Hepatocyte (in vitro differentiated cells): ENCODE measurements at regions not wholly inside any gene's neighbourhood (a gene's known extent, or its start where the extent isn't known, plus 50 kb on each side); places are given as distances from the start of the nearest gene placed in this dataset.

ENCODE experiments used
- DNase-seq: peaks from one replicate; pipeline ENCODE4 v3.0.0-alpha.2; 2016; ENCODE audit warnings: low spot score
- H2AFZ ChIP-seq: fragments of 200-600 bp; sonication (generic); 2 replicates; pipeline ENCODE4 v1.6.0; 2016; ENCODE audit warnings: antibody characterized with exemption, mild to moderate bottlenecking
- H3K27ac ChIP-seq: fragments of 200-600 bp; sonication (generic); 2 replicates; pipeline ENCODE4 v1.5.1; 2016; ENCODE audit warnings: mild to moderate bottlenecking
- H3K27me3 ChIP-seq: fragments of 200-600 bp; sonication (generic); 2 replicates; pipeline ENCODE4 v1.6.1; 2016
- H3K36me3 ChIP-seq: fragments of 200-600 bp; sonication (generic); replicated peaks from 2 replicates; pipeline ENCODE4 v1.5.1; 2016; ENCODE audit warnings: low read depth; ENCODE audit not compliant: insufficient read depth
- H3K4me1 ChIP-seq: fragments of 200-600 bp; sonication (generic); 2 replicates; pipeline ENCODE4 v1.5.1; 2016; ENCODE audit warnings: mild to moderate bottlenecking, moderate library complexity; ENCODE audit not compliant: insufficient read depth
- H3K4me2 ChIP-seq: fragments of 200-600 bp; sonication (generic); 2 replicates; pipeline ENCODE4 v1.6.0; 2016
- H3K4me3 ChIP-seq: fragments of 200-600 bp; sonication (generic); 2 replicates; pipeline ENCODE4 v1.5.1; 2016; ENCODE audit warnings: mild to moderate bottlenecking
- H3K79me2 ChIP-seq: fragments of 200-600 bp; sonication (generic); 2 replicates; pipeline ENCODE4 v1.6.0; 2017; ENCODE audit warnings: mild to moderate bottlenecking
- H3K9me2 ChIP-seq: fragments of 200-600 bp; sonication (generic); replicated peaks from 2 replicates; pipeline ENCODE4 v1.6.0; 2017; ENCODE audit warnings: mild to moderate bottlenecking; ENCODE audit not compliant: insufficient read depth
- H3K9me3 ChIP-seq: fragments of 200-600 bp; sonication (generic); 2 replicates; pipeline ENCODE4 v1.5.1; 2016; ENCODE audit warnings: low read depth, mild to moderate bottlenecking
- H4K20me1 ChIP-seq: fragments of 200-600 bp; sonication (generic); 2 replicates; pipeline ENCODE4 v1.6.0; 2016; ENCODE audit warnings: mild to moderate bottlenecking; ENCODE audit not compliant: insufficient read depth, poor library complexity, severe bottlenecking
- CTCF ChIP-seq: fragments of 200-600 bp; sonication (generic); IDR thresholded peaks from 2 replicates; pipeline ENCODE4 v1.5.1; 2016; ENCODE audit warnings: antibody characterized with exemption, mild to moderate bottlenecking; ENCODE audit not compliant: poor library complexity
- EZH2 ChIP-seq: fragments of 200-600 bp; sonication (generic); IDR thresholded peaks from 2 replicates; pipeline ENCODE4 v1.6.1; 2016; ENCODE audit warnings: antibody characterized with exemption, mild to moderate bottlenecking, borderline replicate concordance
- EZH2phosphoT487 ChIP-seq: fragments of 200-600 bp; sonication (generic); IDR thresholded peaks from one replicate; pipeline ENCODE4 v1.6.1; 2018; ENCODE audit warnings: antibody characterized with exemption, mild to moderate bottlenecking, low read depth, moderate library complexity; ENCODE audit not compliant: unreplicated experiment, severe bottlenecking
- WGBS: methylation state at CpG from one replicate; pipeline ENCODE4 v1.1.6; 2016; ENCODE audit warnings: low lambda C conversion rate; ENCODE audit errors: missing lambda C conversion rate; 5-methylcytosine and 5-hydroxymethylcytosine counted together

GRCh38 chr10:118867768-118868167, 113.0 kb upstream of the CACUL1 start:
- H3K4me2 ChIP-seq, result no peak overlapping the region
- TF ChIP-seq CTCF (no peak), EZH2 (no peak), EZH2phosphoT487 (no peak)
- H4K20me1 ChIP-seq, result no peaks in the 10 kb centered on the region
- H3K9me2 ChIP-seq, result no peaks in the 10 kb centered on the region
- H3K27ac ChIP-seq, result no peak overlapping the region
- H3K4me1 ChIP-seq, result peaks cover 26% of the 10 kb centered on the region
- no peaks in the 10 kb centered on the region for H3K79me2 ChIP-seq
- H2AFZ ChIP-seq, result no peak overlapping the region
- H3K36me3 ChIP-seq, result no peaks in the 10 kb centered on the region
- no peak overlapping the region for H3K4me3 ChIP-seq
- no peaks in the 10 kb centered on the region for H3K27me3 ChIP-seq
- no peak for DNase-seq
- H3K9me3 ChIP-seq, result no peaks in the 10 kb centered on the region
- 97% methylated on average over 3 of the region's 3 CpGs for WGBS

- no peak overlapping the region for H3K4me2 ChIP-seq
- no peaks in the 10 kb centered on the region for H4K20me1 ChIP-seq
- H3K36me3 ChIP-seq, result no peaks in the 10 kb centered on the region
- H3K27ac ChIP-seq, result no peak overlapping the region
- H3K4me1 ChIP-seq, result peaks cover 26% of the 10 kb centered on the region
- DNase-seq, result no peak
- H3K27me3 ChIP-seq, result no peaks in the 10 kb centered on the region
- no peak overlapping the region for H3K4me3 ChIP-seq
- no peak overlapping the region for H2AFZ ChIP-seq
- no peaks in the 10 kb centered on the region for H3K9me2 ChIP-seq
- no peaks in the 10 kb centered on the region for H3K9me3 ChIP-seq
- TF ChIP-seq EZH2phosphoT487 (no peak), EZH2 (no peak), CTCF (no peak)
- WGBS, result 65% methylated on average over 5 of the region's 5 CpGs
- no peaks in the 10 kb centered on the region for H3K79me2 ChIP-seq
Measured at GRCh38 chr10:118868589-118868988, 113.8 kb upstream of the CACUL1 start.

GRCh38 chr10:118870467-118871243, 115.9 kb upstream of the CACUL1 start:
- no peaks in the 10 kb centered on the region for H4K20me1 ChIP-seq
- no peaks in the 10 kb centered on the region for H3K36me3 ChIP-seq
- H3K9me3 ChIP-seq, result no peaks in the 10 kb centered on the region
- H2AFZ ChIP-seq, result no peak overlapping the region
- H3K4me2 ChIP-seq, result peak overlapping the region; percentile 46
- no peaks in the 10 kb centered on the region for H3K27me3 ChIP-seq
- DNase-seq, result peak; percentile 78
- H3K4me1 ChIP-seq, result peaks cover 22% of the 10 kb centered on the region
- TF ChIP-seq CTCF (no peak), EZH2phosphoT487 (no peak), EZH2 (no peak)
- peak overlapping the region; percentile 82 for H3K27ac ChIP-seq
- H3K4me3 ChIP-seq, result no peak overlapping the region
- WGBS, result 45% methylated on average over 4 of the region's 4 CpGs
- no peaks in the 10 kb centered on the region for H3K79me2 ChIP-seq
- H3K9me2 ChIP-seq, result no peaks in the 10 kb centered on the region
